ENCODE measurements at regions not wholly inside any gene's neighbourhood (a gene's known extent, or its start where the extent isn't known, plus 50 kb on each side); places are given as distances from the start of the nearest gene placed in this dataset.

- no peak for TF ChIP-seq CTCF (conservative IDR thresholded peaks at IDR 0.05)
- no peak for TF ChIP-seq EZH2 (IDR thresholded peaks at IDR 0.05; ENCODE audit: low read depth)
Measured at GRCh38 chr1:70809069-70809468, 238.5 kb downstream of the PTGER3 start.

Measured in PC-9 (cell line).